ENCODE measurements at regions not wholly inside any gene's neighbourhood (a gene's known extent, or its start where the extent isn't known, plus 50 kb on each side); places are given as distances from the start of the nearest gene placed in this dataset.
A peak's percentile ranks its signal among the peaks of the same experiment; 100 is the strongest.

DNA sequence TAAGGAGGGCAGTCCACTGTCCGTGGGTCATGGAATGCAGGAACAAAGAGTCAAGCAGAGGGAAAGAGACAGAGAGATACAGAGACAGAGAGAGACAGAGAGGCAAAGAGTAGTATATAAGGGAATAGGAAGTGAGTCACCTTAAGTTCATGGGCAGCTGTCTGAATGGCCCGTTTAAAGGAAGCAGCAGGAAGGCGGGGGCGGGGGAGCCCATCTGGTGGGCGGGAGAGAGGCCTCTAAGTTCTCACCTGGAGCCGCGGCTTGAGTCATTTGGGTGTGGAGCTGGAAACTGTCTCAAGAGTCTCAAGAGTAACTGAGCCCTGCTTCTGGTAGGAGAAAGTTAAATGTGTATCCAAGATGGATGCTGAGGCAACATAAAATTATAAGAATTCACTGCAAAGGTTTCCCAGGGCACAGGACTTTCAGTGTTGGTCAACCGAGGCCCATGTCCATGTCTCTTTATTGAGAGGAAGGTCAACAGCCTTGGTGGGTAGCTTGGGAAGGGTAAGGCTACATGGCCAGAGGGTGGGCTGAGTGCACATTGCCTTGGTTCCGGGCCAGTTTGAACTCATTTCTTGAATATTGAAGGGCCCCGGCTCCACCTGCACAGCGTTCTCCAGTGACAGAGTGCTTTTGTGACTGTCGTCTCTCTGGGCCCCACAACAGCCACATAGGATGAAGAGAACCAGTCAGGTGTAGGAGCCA lies 85.5 kb upstream of the CACUL1 start:
- H2AFZ ChIP-seq (ENCODE audit: control insufficient read depth, low read length), result peak overlapping the region; percentile 66
- no peaks in the 10 kb centered on the region for H3K36me3 ChIP-seq (ENCODE audit: control insufficient read depth in 2 of 2, extremely low read depth in 1 of 2, insufficient read depth in 2 of 2, low read length in 2 of 2)
- no peak for TF ChIP-seq EZH2 (IDR thresholded peaks at IDR 0.05; ENCODE audit: low read length)
- TF ChIP-seq, protein P1, sequence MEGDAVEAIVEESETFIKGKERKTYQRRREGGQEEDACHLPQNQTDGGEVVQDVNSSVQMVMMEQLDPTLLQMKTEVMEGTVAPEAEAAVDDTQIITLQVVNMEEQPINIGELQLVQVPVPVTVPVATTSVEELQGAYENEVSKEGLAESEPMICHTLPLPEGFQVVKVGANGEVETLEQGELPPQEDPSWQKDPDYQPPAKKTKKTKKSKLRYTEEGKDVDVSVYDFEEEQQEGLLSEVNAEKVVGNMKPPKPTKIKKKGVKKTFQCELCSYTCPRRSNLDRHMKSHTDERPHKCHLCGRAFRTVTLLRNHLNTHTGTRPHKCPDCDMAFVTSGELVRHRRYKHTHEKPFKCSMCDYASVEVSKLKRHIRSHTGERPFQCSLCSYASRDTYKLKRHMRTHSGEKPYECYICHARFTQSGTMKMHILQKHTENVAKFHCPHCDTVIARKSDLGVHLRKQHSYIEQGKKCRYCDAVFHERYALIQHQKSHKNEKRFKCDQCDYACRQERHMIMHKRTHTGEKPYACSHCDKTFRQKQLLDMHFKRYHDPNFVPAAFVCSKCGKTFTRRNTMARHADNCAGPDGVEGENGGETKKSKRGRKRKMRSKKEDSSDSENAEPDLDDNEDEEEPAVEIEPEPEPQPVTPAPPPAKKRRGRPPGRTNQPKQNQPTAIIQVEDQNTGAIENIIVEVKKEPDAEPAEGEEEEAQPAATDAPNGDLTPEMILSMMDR (optimal IDR thresholded peaks at IDR 0.05 in 1 of 3, IDR thresholded peaks at IDR 0.05 in 1 of 3, conservative IDR thresholded peaks at IDR 0.05 in 1 of 3; ENCODE audit: extremely low read depth in 1 of 3, insufficient read depth in 2 of 3, low read length in 3 of 3), result no peak
- peak overlapping the region in 2 of 3 experiments; percentile 41 to 56 for H3K4me3 ChIP-seq (ENCODE audit: control insufficient read depth in 2 of 3, extremely low read depth in 1 of 3, insufficient read depth in 2 of 3, low read depth in 1 of 3, low read length in 3 of 3)
- FAIRE-seq, result peak; percentile 87
- H3K27me3 ChIP-seq (ENCODE audit: control insufficient read depth, extremely low read depth, insufficient read depth, low read length), result no peaks in the 10 kb centered on the region
- dilution Hi-C loops (cut with MboI; ENCODE audit: extremely low pct_ligation_motif_present, low sequenced_read_pairs), result no loop called here
- H3K4me2 ChIP-seq (ENCODE audit: control insufficient read depth, extremely low read depth, insufficient read depth, low read depth, low read length), result peak overlapping the region; percentile 79
- no peaks in the 10 kb centered on the region for H4K20me1 ChIP-seq (ENCODE audit: control insufficient read depth, extremely low read depth, insufficient read depth, low read length)
- H3K9me1 ChIP-seq (ENCODE audit: control insufficient read depth, extremely low read depth, insufficient read depth, low read length), result peaks cover under 1% of the 10 kb centered on the region
- H3K9ac ChIP-seq (ENCODE audit: control insufficient read depth, extremely low read depth, insufficient read depth, low read length), result peak overlapping the region; percentile 39
- H3K79me2 ChIP-seq (ENCODE audit: control insufficient read depth, insufficient read depth, low read length), result no peaks in the 10 kb centered on the region
- peaks cover 49% of the 10 kb centered on the region for H3K4me1 ChIP-seq (ENCODE audit: control insufficient read depth, extremely low read depth, insufficient read depth, low read length)
- peak; percentile 86 for DNase-seq (ENCODE audit: low read depth, low spot score)
- H3K9me3 ChIP-seq (ENCODE audit: control insufficient read depth, low read depth, low read length), result no peaks in the 10 kb centered on the region
- peak overlapping the region; percentile 87 for H3K27ac ChIP-seq (ENCODE audit: control insufficient read depth, insufficient read depth, low read length)

DNA sequence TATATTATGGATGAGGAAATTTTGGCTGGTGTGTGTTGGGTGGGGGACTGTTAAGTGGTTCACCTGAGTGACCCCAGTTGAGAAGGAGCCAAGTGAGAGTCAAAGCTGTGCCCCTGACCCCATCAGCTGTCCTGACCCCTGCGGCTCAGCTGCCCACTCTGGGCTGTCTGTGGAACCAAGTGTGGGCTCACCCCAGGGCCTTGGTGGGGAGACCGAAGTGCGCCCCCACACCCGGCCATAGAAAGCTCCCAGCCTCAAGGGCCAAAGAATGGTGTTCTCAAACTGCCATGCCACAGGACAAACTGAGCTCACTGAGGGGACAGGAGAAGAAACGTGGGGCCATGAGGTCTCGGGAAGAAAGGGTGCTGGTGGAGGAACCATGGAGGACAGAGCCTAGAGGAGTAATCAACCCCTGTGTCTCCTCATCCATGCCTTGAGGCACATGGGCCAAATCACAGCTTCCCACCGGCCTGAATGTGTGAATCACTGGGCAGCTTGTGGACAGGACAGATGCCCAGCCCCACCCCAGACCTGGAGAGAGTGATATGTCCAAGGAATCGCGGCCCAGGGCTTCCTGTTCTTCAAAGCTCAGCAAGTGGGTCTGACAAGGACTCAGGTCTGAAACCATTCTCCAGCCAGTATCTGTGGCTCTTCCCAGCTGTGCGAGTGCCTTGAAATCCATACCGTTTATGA lies 86.2 kb upstream of the CACUL1 start:
- TF ChIP-seq, protein P1 (optimal IDR thresholded peaks at IDR 0.05 in 1 of 3, IDR thresholded peaks at IDR 0.05 in 1 of 3, conservative IDR thresholded peaks at IDR 0.05 in 1 of 3; ENCODE audit: extremely low read depth in 1 of 3, insufficient read depth in 2 of 3, low read length in 3 of 3), result no peak
- no peak for TF ChIP-seq EZH2 (IDR thresholded peaks at IDR 0.05; ENCODE audit: low read length)
- Histone ChIP-seq H2AFZ (ENCODE audit: control insufficient read depth, low read length) (no peak overlapping the region), H3K4me3 (ENCODE audit: control insufficient read depth in 2 of 3, extremely low read depth in 1 of 3, insufficient read depth in 2 of 3, low read depth in 1 of 3, low read length in 3 of 3) (no peak overlapping the region), H3K27ac (ENCODE audit: control insufficient read depth, insufficient read depth, low read length) (peak overlapping the region; percentile 75), H3K79me2 (ENCODE audit: control insufficient read depth, insufficient read depth, low read length) (no peaks in the 10 kb centered on the region), H4K20me1 (ENCODE audit: control insufficient read depth, extremely low read depth, insufficient read depth, low read length) (no peaks in the 10 kb centered on the region), H3K36me3 (ENCODE audit: control insufficient read depth in 2 of 2, extremely low read depth in 1 of 2, insufficient read depth in 2 of 2, low read length in 2 of 2) (no peaks in the 10 kb centered on the region), H3K4me1 (ENCODE audit: control insufficient read depth, extremely low read depth, insufficient read depth, low read length) (peaks cover 49% of the 10 kb centered on the region), H3K4me2 (ENCODE audit: control insufficient read depth, extremely low read depth, insufficient read depth, low read depth, low read length) (peak overlapping the region; percentile 79), H3K9me1 (ENCODE audit: control insufficient read depth, extremely low read depth, insufficient read depth, low read length) (no peaks in the 10 kb centered on the region), H3K9ac (ENCODE audit: control insufficient read depth, extremely low read depth, insufficient read depth, low read length) (peak overlapping the region; percentile 39), H3K27me3 (ENCODE audit: control insufficient read depth, extremely low read depth, insufficient read depth, low read length) (no peaks in the 10 kb centered on the region), H3K9me3 (ENCODE audit: control insufficient read depth, low read depth, low read length) (no peaks in the 10 kb centered on the region)
- no peak for DNase-seq (ENCODE audit: low read depth, low spot score)
- no peak for FAIRE-seq
- dilution Hi-C loops (cut with MboI; ENCODE audit: extremely low pct_ligation_motif_present, low sequenced_read_pairs), result no loop called here

Data from keratinocyte (primary cell).